ENCODE measurements at regions not wholly inside any gene's neighbourhood (a gene's known extent, or its start where the extent isn't known, plus 50 kb on each side); places are given as distances from the start of the nearest gene placed in this dataset.

DNA sequence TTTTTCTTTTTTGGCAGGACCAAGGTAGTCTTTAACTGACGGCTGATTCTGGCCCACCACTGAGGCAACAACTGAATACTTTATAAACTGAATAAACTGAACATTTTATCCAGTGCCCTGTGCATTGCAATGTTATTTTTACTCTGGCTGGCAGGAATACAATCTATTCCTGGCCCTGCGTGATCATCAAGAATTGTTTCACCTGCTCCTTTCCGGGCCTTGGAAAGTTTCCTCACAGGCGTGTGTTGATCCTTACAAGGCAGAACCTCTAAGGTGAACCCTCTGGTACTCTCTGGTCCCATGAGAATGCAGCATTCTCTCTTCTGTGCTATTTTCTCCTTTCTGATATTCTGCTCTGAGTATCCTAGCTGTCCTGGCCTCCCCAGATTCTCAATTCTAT is 113.7 kb upstream of the KLHL29 start:
- DNase-seq (ENCODE audit: low read depth, low spot score): no peak

DNA sequence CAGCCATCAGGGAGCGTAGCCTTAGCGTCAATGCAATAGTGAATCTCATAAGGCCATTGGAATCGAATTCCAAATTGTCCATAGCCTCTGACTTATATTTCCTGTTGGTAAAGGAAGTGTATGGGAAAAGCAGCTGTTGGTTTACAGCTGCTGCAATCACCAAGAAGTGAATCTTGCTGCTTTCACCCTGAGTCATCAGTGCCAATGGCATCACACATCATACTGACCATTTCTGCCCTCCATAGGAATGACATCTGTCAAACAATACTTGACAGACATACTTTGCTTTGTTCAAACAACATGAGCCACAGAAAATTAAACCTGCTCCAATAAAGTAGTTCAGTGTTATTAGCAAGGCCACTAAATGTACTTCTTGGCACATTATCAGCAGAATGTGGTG is 111.2 kb upstream of the KLHL29 start:
- no peak for DNase-seq (ENCODE audit: low read depth, low spot score)

DNA sequence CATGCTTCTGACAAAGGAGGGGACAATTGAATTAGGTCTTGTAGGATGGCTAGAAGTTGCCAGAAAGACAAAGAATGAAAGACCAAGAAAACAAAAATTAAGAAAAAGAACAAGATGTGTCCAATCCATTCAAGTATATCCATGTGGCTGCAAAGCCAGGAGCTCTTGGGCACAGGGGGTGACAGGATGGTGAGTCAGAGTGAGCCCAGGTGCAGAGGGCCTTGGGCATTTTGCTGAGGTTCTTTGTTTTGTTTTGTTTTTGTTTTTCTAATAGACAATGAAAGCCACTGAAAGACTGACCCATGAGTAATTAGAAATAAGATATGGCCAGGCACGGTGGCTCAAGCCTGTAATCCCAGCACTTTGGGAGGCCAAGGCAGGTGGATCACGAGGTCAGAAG is 104.6 kb upstream of the KLHL29 start:
- no peak for DNase-seq (ENCODE audit: low read depth, low spot score)

DNA sequence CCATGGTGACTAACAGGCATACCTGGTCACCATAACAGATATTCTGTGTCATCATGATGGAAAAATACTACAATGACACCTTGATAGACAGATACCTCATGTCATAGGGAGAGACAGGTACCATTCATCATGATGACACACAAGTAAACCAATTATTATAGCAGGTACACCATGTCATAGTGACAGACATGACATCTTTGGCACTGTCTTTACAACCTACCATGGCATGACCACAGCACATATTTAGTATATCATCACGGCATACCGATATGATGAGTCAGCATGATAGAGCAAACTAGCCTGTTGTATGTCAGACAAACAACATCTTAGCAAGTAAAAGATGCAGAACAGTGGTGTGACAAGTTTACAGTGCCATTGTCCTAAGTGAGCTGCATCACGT is 101.3 kb upstream of the KLHL29 start:
- DNase-seq (ENCODE audit: low read depth, low spot score): no peak

DNA sequence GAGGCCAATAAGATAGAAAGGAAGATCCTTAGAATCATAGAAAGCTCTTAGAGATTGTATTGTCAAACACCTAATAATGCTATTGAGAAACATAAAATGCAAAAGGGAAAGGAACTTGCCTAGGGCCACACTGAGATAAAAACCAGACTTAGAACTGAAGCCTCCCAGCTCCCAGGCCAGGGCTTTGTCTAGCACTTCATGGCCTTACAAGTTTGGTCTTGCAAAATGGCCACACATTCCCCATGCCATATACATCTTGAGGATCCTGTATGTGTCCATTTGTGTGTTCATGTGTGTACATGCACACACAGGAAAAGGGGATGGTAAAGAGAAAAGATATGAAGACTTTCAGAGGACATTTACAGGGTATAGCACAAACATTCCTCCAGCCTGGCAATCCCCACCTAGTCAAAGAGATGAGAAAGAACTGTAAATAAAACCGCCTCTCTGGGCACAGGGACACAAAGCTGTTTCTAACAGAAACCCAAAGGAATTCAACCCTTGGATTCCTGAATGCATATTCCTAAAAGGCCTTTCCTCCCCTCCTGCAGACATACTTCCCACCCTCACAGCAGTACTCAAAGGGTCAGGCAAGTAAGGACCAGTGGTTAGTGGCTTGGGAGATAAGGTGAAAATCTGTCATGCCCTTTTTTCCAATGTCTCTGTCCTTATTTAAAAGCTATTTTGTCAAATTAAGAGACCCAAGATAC is 99.7 kb upstream of the KLHL29 start:
- DNase-seq (ENCODE audit: low read depth, low spot score): no peak

DNA sequence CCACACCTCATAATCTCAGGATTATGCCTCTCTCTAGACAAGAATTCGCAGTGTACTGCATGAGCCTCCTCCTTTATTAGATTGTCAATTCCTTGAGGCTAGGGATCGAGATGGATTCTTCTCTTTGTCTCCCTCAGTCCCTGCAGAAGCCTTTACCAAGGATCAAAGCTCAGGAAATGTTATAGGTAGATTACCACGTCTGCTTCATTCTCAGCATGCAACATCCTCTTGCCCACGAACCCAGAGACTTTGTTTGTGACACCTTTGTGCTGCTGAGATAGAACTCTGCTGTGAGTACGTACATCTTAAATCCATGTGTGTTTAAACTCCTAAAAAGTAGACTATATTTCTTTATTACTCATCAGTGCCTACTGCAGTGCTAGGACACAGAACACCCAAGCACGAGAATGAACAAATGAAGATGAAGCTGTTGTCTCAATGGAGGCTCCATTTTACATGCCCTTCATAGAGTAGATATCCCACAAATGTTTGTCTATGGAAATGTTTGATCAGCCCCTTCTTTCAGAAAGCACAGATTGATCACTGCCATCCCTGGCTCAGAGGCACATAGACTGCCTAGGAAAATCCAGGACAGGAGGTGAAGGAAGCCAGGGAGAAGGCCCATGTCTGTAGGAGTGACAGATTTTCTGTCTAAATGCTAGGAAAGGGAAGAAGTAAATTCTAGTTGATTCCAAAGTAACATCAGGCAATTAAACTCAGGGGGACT is 98.8 kb upstream of the KLHL29 start:
- no peak for DNase-seq (ENCODE audit: low read depth, low spot score)

DNA sequence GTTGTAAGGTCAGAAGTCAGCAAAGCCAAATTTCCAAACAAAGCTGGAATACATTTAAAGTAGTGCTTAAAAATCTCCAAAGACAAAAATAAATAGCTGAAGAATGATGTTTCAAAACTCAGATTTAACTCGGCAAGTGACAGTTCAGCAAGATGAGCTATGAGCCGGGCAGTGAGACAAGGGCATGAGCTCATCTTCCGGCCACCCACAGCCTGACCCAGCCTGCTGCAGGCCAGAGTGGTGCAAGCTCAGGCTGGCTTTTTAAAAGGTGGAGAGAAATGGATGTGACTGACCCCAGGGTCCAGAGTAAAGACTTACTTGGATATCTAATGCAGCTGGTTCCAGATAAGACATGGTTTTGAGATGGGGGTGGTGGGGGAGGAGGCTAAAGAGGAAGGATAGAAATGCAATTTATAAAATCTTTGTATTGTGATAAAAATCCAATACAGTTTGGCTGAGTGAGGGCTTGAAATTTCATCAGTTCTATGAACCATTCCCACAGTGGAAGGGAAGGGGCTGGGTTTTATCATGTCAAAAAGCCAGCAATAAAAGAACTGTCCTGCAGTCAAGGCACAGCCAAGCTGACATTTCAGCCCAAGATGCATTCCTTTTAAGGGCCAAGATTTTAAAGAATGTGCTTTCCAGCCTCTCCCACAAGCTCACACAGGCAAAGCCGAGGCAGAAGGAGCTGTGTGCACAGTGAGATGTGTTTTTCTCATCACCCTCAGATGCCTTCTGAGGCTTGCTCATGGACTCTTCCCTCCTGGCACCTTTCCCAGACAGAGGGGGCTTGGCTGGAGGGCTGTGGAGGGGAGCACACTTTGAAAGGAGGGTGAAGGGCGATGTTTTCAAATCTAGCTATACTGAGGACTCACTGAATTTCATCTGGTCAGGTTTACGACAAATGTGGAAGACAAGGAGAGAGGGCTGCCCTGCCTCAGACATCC is 97.9 kb upstream of the KLHL29 start:
- no peak for DNase-seq (ENCODE audit: low read depth, low spot score)

DNA sequence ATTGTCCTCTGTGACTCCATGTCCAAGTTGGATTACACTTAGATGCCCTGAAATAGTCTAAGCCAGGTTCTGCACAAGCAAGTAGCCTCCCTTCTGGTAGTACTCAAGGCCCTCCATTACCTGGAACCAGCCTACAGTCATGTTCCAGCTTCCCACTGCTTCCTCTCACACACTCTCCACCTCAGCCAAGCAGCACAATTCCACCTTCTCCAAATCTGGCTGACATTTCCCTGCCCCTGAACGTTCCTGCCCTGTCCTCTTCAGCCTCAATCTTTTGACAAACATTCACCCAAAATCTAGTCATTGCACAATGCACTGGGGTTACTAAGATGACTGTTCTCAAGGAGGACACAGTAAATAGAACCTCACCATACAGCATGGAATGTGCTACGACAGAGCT is 95.3 kb upstream of the KLHL29 start:
- no peak for DNase-seq (ENCODE audit: low read depth, low spot score)

DNA sequence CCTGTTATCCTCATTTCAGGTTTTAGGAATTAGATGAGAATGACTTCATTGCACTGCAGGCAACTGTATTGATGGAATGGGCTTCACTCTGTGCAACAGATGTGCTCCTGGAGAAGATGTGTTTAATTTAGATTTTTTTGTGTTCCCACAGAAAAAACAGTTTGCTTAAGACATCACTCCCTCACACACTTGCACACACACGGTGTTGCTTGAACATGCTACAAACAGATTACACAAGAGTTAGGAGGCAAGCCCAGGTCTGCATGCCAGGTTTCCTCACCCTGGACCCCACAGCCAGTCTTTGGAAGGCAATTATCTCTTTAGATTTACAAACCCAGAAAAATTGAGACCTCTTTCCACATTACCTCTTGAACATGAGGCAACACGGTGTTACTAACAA is 93.7 kb upstream of the KLHL29 start:
- DNase-seq (ENCODE audit: low read depth, low spot score): no peak

DNA sequence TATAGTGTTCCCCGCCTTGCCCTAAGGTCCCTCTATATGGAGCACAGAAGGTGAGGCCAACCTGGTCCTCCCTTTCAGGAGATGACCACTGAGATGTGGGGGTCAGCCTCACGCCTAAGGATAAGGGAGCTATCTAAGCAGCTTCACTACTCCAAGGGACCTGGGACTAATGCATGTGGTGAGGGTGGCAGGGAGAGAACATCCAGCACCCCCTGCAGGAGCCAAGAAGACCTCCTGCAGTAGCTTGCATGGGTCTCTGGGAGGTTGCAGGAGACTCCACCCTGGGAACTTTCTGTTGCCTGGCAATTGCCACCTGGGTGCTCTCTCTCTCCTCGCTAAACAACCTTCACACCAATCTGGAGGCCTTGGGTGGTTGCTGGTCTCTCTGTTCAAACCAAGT is 93.0 kb upstream of the KLHL29 start:
- DNase-seq (ENCODE audit: low read depth, low spot score): no peak

DNA sequence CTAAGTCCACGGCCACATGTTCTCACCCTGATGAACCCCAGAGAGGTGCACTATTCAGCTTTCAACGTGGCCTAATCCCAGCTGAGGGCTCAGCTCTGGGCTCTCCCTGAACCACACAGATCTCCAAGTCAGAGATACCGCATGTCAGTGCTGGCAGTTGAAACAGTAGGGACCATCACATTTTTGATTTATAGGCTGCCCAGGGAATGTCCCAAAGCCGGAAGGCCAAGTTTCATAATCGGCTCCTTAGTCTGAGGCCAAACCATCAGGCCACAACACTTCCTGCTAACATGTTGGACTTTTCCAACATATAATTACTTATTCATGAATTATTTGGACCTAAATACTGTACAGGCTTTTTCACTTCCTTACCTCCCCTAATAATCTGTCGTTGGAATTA is 91.9 kb upstream of the KLHL29 start:
- DNase-seq (ENCODE audit: low read depth, low spot score): no peak

DNA sequence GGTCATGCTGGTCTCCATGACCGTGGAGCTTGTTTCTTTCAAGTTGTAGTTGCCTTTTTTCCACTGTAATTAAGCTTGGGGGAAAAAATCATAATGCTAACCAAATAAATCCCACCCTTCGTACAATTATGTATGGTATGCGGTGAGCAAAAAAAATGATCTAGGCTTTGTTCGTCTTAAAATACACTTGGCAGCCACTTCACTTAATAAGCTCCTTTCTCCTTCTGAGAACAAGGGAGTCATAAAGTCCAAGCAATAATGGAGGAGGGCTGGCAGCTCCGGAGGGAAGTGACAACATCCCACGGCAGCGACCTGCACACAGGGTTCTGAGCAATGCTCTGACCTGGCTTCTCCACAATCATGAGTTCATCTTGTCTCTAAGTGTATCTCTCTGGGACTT is 91.2 kb upstream of the KLHL29 start:
- no peak for DNase-seq (ENCODE audit: low read depth, low spot score)

DNA sequence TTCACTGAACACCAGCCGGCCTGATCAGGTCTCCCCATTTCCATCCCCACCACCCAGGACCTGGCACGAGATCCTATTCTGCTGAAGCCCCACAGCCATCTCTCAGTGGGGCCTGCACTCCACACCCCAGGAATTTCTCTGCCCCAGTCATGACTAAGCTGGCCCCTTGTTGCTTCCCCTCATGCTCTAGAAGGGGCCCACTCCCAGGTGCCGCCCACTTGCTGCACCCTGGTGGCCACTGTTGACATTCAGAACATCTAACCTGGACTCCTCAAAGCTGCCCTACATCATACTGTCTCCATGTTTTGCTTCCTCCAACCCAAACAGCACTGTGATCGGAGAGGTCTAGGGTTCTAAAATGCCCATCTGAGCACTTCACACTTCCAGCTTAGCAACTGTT is 90.7 kb upstream of the KLHL29 start:
- no peak for DNase-seq (ENCODE audit: low read depth, low spot score)

DNA sequence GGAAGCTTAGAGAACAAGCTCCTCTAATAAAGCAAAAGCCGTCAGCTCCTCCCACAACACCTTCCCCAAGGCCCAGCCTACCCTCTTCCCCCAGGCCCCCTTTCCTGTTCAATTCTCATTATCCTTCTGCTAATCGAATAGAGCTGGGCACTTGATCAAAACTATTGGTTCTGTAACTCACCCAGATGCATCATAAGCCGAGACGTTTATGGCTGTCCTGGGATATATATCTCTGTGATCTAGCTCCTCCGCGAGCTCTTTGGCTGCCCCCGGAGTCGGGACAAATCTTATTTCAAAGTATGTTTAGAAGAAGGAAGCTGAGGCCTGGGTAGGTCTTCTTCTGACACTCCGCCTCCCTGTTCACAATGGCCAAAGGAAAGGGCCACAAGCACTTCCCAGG is 88.3 kb upstream of the KLHL29 start:
- DNase-seq (ENCODE audit: low read depth, low spot score): no peak

DNA sequence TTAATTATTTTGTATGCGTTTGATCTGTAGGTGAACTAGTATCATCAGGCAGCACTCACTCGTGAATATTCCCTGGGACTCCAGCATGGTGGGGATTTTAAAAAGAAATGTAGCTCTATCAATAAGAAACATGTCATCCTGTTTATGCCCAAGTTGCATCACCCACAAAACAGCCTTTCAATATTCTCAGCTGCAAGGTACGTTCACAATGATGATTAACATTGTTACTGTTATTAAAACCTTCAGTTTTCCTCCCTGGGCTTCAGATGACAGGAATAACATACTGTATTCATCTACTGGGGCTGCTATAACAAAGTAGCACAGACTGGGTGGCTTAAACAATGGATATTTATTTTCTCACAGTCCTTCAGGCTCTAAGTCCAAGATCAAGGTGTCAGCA is 87.9 kb upstream of the KLHL29 start:
- no peak for DNase-seq (ENCODE audit: low read depth, low spot score)

DNA sequence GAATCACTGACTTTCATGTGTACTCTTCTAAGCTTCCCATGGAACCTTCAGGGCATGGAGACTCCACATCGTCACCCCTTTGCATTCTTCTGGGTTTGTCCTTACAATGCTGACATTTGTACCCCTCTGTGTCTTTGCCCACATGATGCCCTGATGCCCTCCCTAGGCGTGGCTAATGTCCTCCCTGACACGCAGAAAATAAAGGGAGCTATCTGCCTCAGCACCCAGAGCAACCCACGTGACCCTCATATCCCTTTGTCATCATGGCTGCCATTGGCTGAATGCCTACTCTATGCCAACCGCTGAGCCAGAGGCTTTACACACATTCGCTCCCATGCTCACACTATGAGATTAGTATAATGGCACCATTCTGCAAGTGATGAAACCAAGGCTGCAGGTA is 86.4 kb upstream of the KLHL29 start:
- no peak for DNase-seq (ENCODE audit: low read depth, low spot score)

DNA sequence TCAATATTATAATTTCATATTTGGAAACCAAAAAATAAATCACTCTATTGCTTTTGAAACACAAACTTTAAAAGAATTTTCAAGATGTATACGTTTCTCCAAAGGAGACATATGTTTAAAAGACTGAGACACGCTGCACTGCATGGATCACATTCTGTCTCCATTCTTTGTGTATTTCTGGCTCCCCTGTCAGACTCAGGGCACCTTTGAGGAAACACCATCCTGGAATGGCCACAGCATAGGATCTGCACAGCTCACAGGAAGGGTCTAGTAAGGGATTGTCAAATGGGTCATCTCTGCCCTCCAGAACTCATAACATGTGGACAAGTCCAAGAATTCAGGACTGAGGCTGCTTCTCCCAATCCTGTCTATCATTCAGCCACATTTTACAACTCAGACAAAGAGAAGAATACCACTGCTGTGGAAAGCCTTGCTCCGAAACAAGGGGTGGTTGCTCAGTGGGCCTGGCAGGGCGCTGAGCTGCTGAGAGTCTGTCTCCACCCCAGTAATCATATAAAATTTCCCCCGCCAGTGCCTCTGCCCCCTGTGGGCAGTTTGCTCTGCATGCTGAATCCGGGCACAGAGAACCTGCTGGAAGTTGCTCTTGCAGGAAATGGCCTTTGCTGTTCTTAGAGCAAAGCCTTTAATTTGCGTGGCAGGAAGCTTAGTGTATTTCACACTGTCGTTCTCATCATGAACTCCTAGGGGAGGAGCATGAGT is 85.3 kb upstream of the KLHL29 start:
- DNase-seq (ENCODE audit: low read depth, low spot score): no peak

DNA sequence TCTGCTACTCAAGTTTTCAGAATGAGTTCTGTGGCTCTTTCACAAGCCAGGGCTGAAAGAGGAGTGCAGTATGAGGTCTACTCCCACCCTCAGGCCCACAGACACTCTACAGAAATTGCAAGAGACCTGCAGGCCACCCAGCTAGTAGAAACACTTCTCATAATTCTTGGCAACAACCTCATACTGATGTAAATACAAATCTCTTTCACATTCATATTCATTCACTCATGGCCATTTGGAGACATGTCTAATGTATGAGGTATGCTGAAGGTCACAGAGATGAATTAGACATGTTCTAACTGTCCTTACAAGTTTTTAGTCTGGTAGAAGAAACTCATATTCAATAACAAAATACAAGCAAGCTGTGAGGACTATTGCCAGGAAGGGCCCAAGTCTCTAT is 83.8 kb upstream of the KLHL29 start:
- DNase-seq (ENCODE audit: low read depth, low spot score): no peak

DNA sequence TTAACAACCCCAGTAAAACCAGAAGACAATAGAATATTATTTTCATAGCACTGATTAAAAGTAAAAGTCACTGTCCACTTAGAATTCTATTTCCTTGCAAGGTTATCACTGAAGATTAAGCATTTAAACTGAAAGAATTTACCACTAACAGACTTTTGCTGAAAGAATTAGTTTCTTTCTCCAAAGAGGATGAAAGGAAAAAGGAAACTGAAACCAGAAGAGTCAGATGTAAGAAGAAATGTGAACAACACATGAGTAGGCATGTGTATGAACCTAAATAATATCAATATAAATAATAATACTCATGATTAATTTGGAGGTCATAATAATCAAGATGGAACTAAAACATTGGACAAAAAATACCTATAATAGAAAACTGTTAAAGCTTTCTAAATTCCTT is 82.4 kb upstream of the KLHL29 start:
- no peak for DNase-seq (ENCODE audit: low read depth, low spot score)

DNA sequence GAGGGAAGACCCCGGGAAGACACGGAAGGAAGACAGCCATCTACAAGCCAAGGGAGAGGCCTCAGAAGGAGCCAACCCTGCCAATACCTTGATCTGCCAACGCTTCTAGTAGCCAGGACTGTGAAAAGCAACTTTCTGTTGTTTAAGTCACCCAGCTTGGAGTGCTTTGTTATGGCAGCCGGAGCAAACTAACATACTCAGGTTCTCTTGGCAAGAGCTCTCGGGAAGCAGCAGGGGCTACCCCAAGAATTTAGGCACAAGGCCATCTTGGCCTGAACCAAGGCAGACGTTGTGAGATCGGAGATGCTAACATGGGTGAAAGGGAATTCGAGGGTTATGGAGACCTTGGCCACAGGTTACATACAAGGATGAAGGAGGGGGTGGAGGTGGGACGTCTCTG is 78.6 kb upstream of the KLHL29 start:
- DNase-seq (ENCODE audit: low read depth, low spot score): no peak

DNA sequence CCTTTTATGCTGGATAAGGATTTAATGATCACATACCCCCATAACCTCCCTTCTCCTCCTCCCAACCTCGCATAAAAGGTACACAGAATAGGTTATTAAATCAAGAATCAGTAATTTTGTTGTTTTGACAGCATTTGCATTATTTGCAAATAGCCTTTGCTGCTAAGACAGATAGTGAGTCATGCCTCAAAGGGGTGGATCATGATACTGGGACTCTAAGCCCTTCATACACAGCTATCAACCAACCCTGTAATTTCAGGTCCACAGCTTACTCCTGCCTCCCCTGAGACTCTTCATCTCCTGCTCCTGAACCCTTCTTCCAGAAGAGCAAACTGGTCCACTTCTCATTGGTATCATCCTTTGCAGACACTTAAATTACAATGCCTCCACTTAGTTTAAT is 73.8 kb upstream of the KLHL29 start:
- DNase-seq (ENCODE audit: low read depth, low spot score): no peak
